ENCODE measurements at regions not wholly inside any gene's neighbourhood (a gene's known extent, or its start where the extent isn't known, plus 50 kb on each side); places are given as distances from the start of the nearest gene placed in this dataset.
"Not testable (repeated sequence)": the region's sequence is repeated elsewhere in the genome, so short reads cannot be mapped to it uniquely, and the experiment has no call there.

DNA sequence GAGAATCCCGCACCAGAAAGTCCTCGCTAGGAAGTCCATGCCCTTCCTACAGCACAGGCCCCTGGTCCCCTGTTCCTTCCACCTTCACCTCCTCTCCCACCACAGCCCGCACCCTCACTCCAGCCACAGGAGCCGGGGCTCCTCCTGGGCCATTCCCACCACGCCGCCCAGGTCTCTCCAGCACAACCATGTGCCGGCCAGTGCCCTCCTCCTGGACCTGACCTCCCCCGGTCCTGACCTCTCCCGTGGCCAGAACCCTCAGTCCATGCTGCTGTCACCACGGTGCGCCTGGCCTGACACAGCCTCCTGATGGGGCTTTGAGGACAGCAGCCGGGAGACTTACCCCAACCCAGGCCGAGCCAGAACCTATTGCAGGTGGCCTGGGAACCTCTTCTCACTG is 1446.6 kb upstream of the TPTE start:
- TF ChIP-seq KDM5A (IDR thresholded peaks at IDR 0.05; ENCODE audit: low read length); TEAD4 (IDR thresholded peaks at IDR 0.05; ENCODE audit: low read depth, low read length); MAFK (IDR thresholded peaks at IDR 0.05; ENCODE audit: low read depth, low read length); CHD2 (IDR thresholded peaks at IDR 0.05; ENCODE audit: low read length); EP300 (IDR thresholded peaks at IDR 0.05; ENCODE audit: borderline replicate concordance in 1 of 2, low read depth in 2 of 2, low read length in 2 of 2); BACH1 (IDR thresholded peaks at IDR 0.05; ENCODE audit: low read length); NRF1 (IDR thresholded peaks at IDR 0.05; ENCODE audit: low read depth, low read length); RAD21 (IDR thresholded peaks at IDR 0.05 in 1 of 2, conservative IDR thresholded peaks at IDR 0.05 in 1 of 2; ENCODE audit: low read depth in 2 of 2, low read length in 2 of 2); SUZ12 (IDR thresholded peaks at IDR 0.05; ENCODE audit: low read length); BCL11A (IDR thresholded peaks at IDR 0.05; ENCODE audit: low read depth in 2 of 2, low read length in 2 of 2); EZH2 (IDR thresholded peaks at IDR 0.05; ENCODE audit: low read depth, low read length, severe bottlenecking); POLR2A (IDR thresholded peaks at IDR 0.05; ENCODE audit: control extremely low read depth in 1 of 2, low read depth in 2 of 2, low read length in 2 of 2): not testable (repeated sequence)
- TF ChIP-seq, protein P1, sequence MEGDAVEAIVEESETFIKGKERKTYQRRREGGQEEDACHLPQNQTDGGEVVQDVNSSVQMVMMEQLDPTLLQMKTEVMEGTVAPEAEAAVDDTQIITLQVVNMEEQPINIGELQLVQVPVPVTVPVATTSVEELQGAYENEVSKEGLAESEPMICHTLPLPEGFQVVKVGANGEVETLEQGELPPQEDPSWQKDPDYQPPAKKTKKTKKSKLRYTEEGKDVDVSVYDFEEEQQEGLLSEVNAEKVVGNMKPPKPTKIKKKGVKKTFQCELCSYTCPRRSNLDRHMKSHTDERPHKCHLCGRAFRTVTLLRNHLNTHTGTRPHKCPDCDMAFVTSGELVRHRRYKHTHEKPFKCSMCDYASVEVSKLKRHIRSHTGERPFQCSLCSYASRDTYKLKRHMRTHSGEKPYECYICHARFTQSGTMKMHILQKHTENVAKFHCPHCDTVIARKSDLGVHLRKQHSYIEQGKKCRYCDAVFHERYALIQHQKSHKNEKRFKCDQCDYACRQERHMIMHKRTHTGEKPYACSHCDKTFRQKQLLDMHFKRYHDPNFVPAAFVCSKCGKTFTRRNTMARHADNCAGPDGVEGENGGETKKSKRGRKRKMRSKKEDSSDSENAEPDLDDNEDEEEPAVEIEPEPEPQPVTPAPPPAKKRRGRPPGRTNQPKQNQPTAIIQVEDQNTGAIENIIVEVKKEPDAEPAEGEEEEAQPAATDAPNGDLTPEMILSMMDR (IDR thresholded peaks at IDR 0.05; ENCODE audit: control extremely low read depth in 1 of 3, insufficient read depth in 1 of 3, low read depth in 1 of 3, low read length in 3 of 3): not testable (repeated sequence)
- TF ChIP-seq, protein P2, sequence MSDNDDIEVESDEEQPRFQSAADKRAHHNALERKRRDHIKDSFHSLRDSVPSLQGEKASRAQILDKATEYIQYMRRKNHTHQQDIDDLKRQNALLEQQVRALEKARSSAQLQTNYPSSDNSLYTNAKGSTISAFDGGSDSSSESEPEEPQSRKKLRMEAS (IDR thresholded peaks at IDR 0.05): not testable (repeated sequence)

Measured in H1 (cell line).